ENCODE measurements at regions not wholly inside any gene's neighbourhood (a gene's known extent, or its start where the extent isn't known, plus 50 kb on each side); places are given as distances from the start of the nearest gene placed in this dataset.

GRCh38 chr5:38207343-38207742, 51.0 kb upstream of the EGFLAM start:
- no peak for DNase-seq

- DNase-seq = no peak
Measured at GRCh38 chr5:38202741-38203140, 55.6 kb upstream of the EGFLAM start.

- DNase-seq = no peak
Measured at GRCh38 chr5:38200872-38201557, 57.3 kb upstream of the EGFLAM start.

- DNase-seq = no peak
Measured at GRCh38 chr5:38197118-38197517, 61.2 kb upstream of the EGFLAM start.

GRCh38 chr5:38193015-38193581, 65.3 kb upstream of the EGFLAM start:
- DNase-seq = peak; percentile 40

GRCh38 chr5:38191693-38192092, 66.7 kb upstream of the EGFLAM start:
- no peak for DNase-seq

- no peak for DNase-seq
Measured at GRCh38 chr5:38190111-38190510, 68.2 kb upstream of the EGFLAM start.

- DNase-seq = no peak
Measured at GRCh38 chr5:38189081-38189504, 69.3 kb upstream of the EGFLAM start.

GRCh38 chr5:38188591-38188990, 69.8 kb upstream of the EGFLAM start:
- DNase-seq = no peak

- no peak for DNase-seq
Measured at GRCh38 chr5:38187532-38187931, 70.8 kb upstream of the EGFLAM start.

- DNase-seq = no peak
Measured at GRCh38 chr5:38184627-38185026, 73.7 kb upstream of the EGFLAM start.

- DNase-seq = no peak
Measured at GRCh38 chr5:38182991-38183390, 75.4 kb upstream of the EGFLAM start.

GRCh38 chr5:38168029-38168428, 90.3 kb upstream of the EGFLAM start:
- DNase-seq = no peak

- no peak for DNase-seq
Measured at GRCh38 chr5:38167562-38167996, 90.8 kb upstream of the EGFLAM start.

GRCh38 chr5:38166832-38167231, 91.5 kb upstream of the EGFLAM start:
- no peak for DNase-seq

GRCh38 chr5:38165435-38165834, 92.9 kb upstream of the EGFLAM start:
- no peak for DNase-seq

- DNase-seq = no peak
Measured at GRCh38 chr5:38164776-38165399, 93.5 kb upstream of the EGFLAM start.

- no peak for DNase-seq
Measured at GRCh38 chr5:38163636-38164237, 94.6 kb upstream of the EGFLAM start.

- DNase-seq = no peak
Measured at GRCh38 chr5:38162625-38163024, 95.7 kb upstream of the EGFLAM start.

- DNase-seq = no peak
Measured at GRCh38 chr5:38157024-38157423, 101.3 kb upstream of the EGFLAM start.

- no peak for DNase-seq
Measured at GRCh38 chr5:38154615-38155204, 103.6 kb upstream of the EGFLAM start.

GRCh38 chr5:38151878-38152277, 106.5 kb upstream of the EGFLAM start:
- DNase-seq = no peak

GRCh38 chr5:38149815-38150195, 108.6 kb upstream of the EGFLAM start:
- DNase-seq = no peak

All from CD4-positive, alpha-beta T cell treated with Interleukin-21 for 1 hour (primary cell).